AG09319 (cell line): ENCODE measurements at regions not wholly inside any gene's neighbourhood (a gene's known extent, or its start where the extent isn't known, plus 50 kb on each side); places are given as distances from the start of the nearest gene placed in this dataset.

ENCODE experiments used
- DNase-seq: peaks from one replicate; pipeline ENCODE4 v3.0.0-alpha.2; 2010; ENCODE audit warnings: low read depth; ENCODE audit errors: extremely low read depth
- CTCF ChIP-seq: IDR thresholded peaks from 2 replicates; pipeline ENCODE4 v1.5.1; 2011; ENCODE audit warnings: low read depth, mild to moderate bottlenecking, inconsistent platforms, low read length, moderate library complexity

GRCh38 chr3:177594096-177594495, 396.8 kb upstream of the TBL1XR1 start:
- TF ChIP-seq CTCF = no peak
- no peak for DNase-seq

DNA sequence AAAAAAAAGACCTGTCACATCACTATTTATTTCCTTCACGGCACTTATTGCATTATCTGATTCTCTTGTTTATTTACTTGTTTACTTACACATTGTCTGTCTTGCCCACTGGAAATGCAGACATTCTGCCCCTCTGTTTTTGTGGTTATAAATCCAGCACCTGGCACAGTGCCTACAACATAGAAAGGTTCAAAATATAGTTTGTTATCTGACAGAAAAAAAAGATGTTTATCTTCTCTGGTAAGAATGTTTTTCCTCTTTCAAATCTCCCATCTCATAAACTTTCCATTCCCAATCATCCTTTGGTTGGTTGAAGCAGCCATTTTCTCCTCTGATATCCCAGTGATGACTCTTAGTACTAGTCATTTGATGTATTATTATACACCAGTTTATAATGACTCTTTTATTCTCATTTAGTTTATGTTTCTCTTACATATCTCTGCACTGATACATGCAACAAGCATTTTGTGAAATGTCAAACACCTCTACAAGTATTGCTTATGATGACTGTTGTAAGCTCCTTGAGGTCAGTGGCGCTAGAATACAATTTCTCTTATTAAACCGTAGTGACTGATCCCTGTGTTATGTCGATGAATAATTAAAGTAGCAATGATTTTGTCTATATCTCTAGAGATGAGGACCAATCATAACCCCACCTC, 398.4 kb upstream of the TBL1XR1 start:
- no peak for DNase-seq
- no peak for TF ChIP-seq CTCF

GRCh38 chr3:177596248-177596815, 399.1 kb upstream of the TBL1XR1 start:
- no peak for DNase-seq

DNA sequence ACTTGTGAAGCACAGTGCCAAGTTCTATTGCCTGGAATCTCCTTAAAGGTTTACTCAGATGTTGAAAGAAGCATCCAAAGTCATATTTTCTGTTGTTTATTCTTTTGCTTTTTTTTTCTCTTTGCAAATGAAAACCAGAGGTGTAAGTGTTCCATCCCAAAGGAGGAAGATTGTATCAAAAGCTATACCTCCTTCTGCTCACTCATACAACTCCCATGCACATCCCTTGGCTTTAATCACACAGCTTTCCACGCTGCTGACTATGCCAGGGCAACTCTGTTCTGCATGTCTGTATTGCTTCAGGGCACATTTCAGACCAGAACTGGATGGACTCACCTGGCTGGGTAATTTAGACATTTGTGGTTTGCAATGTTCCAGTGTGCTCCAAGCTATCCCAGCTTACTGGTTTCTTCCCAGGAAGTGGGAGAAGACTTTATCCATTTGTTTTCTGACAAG, 399.6 kb upstream of the TBL1XR1 start:
- no peak for TF ChIP-seq CTCF
- DNase-seq = no peak

More at GRCh38 chr3:177596248-177596815, 399.1 kb upstream of the TBL1XR1 start:
- no peak for TF ChIP-seq CTCF

- TF ChIP-seq CTCF = no peak
- DNase-seq = peak; percentile 82
Observed at GRCh38 chr3:177597311-177598096, 400.2 kb upstream of the TBL1XR1 start.

DNA sequence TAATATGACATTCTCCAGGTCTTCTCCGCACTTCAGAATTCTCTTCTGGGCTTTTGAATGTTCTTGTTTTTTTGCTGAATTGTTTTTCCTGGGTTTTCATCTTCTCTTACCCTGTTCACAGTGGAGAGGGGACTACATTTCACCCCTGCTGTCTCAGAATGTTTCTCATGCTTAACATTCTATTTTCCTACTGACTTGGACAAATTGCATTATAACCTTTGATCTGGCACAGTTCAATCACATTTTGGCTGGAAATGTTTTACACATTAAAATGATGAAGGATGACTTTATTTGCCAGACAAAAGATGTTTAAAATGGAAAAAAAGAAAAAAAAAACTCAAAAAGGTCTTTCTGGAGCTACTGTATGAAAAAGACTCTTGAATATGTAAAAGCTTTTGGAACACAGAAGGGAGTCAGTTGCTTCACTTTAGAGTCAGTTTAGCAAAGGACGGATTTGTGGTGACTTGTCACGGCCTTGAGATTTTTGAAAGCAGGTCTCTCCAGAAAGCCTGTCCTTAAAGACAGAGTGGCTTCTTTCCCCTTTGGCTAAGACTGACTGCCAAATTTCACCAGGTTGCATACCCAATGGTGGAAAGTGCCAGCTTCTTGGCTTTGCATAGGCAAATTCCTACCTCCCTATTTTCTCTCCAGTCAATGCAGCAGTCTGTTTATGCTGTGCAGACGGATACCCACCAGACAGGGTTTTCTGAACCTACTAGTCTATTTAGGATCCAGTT, 401.0 kb upstream of the TBL1XR1 start:
- no peak for DNase-seq
- no peak for TF ChIP-seq CTCF
